ENCODE measurements at regions not wholly inside any gene's neighbourhood (a gene's known extent, or its start where the extent isn't known, plus 50 kb on each side); places are given as distances from the start of the nearest gene placed in this dataset.

- H3K27ac ChIP-seq, result no peak overlapping the region
These were observed 578.2 kb upstream of the SLITRK6 start for GRCh38 chr13:86377451-86377850.

GRCh38 chr13:86378628-86379027 lies 579.4 kb upstream of the SLITRK6 start:
- DNase-seq, result no peak
- peaks cover 4% of the 10 kb centered on the region for H3K9me3 ChIP-seq (ENCODE audit: low read depth)
- H3K4me2 ChIP-seq (ENCODE audit: unreplicated experiment), result no peak overlapping the region
- in situ Hi-C loops (cut with MboI), result no loop called here
- H3F3A ChIP-seq (ENCODE audit: insufficient read depth), result no peaks in the 10 kb centered on the region
- H3K9ac ChIP-seq, result no peak overlapping the region
- TF ChIP-seq EZH2 (IDR thresholded peaks at IDR 0.05; ENCODE audit: insufficient read depth, poor library complexity, severe bottlenecking), result no peak
- TF ChIP-seq EZH2phosphoT487 (IDR thresholded peaks at IDR 0.05; ENCODE audit: insufficient read depth, low read depth), result no peak
- no peaks in the 10 kb centered on the region for H4K20me1 ChIP-seq (ENCODE audit: insufficient read depth)
- H3K36me3 ChIP-seq (ENCODE audit: low read depth), result no peaks in the 10 kb centered on the region
- no peak overlapping the region for H2AFZ ChIP-seq
- no peaks in the 10 kb centered on the region for H3K27me3 ChIP-seq (replicated peaks; ENCODE audit: insufficient read depth)
- H3K9me2 ChIP-seq (ENCODE audit: insufficient read depth), result no peaks in the 10 kb centered on the region
- H3K4me1 ChIP-seq (ENCODE audit: insufficient read depth), result no peaks in the 10 kb centered on the region
- H3K4me3 ChIP-seq, result no peak overlapping the region
- H3K79me2 ChIP-seq (ENCODE audit: insufficient read depth), result no peaks in the 10 kb centered on the region
- no peak overlapping the region for H3K27ac ChIP-seq
- WGBS, 2 experiments (ENCODE audit: low coverage in 1 of 2, low lambda C conversion rate in 2 of 2, missing lambda C conversion rate in 2 of 2), result 35 to 37% methylated on average over 2 of the region's 2 CpGs

More at GRCh38 chr13:86377451-86377850, 578.2 kb upstream of the SLITRK6 start:
- Histone ChIP-seq H3K9ac (no peak overlapping the region), H3K9me3 (ENCODE audit: low read depth) (peaks cover 4% of the 10 kb centered on the region), H3K4me1 (ENCODE audit: insufficient read depth) (no peaks in the 10 kb centered on the region), H4K20me1 (ENCODE audit: insufficient read depth) (no peaks in the 10 kb centered on the region), H3K9me2 (ENCODE audit: insufficient read depth) (no peaks in the 10 kb centered on the region), H3K27me3 (replicated peaks; ENCODE audit: insufficient read depth) (no peaks in the 10 kb centered on the region), H3K36me3 (ENCODE audit: low read depth) (no peaks in the 10 kb centered on the region), H3K79me2 (ENCODE audit: insufficient read depth) (no peaks in the 10 kb centered on the region), H3K4me2 (ENCODE audit: unreplicated experiment) (no peak overlapping the region), H3F3A (ENCODE audit: insufficient read depth) (no peaks in the 10 kb centered on the region), H2AFZ (no peak overlapping the region), H3K4me3 (no peak overlapping the region)
- TF ChIP-seq EZH2phosphoT487 (IDR thresholded peaks at IDR 0.05; ENCODE audit: insufficient read depth, low read depth), result no peak
- TF ChIP-seq EZH2 (IDR thresholded peaks at IDR 0.05; ENCODE audit: insufficient read depth, poor library complexity, severe bottlenecking), result no peak
- in situ Hi-C loops (cut with MboI), result no loop called here
- 12 to 15% methylated on average over 2 of the region's 2 CpGs for WGBS, 2 experiments (ENCODE audit: low coverage in 1 of 2, low lambda C conversion rate in 2 of 2, missing lambda C conversion rate in 2 of 2)
- DNase-seq, result no peak

- H3K4me2 ChIP-seq (ENCODE audit: unreplicated experiment), result no peak overlapping the region
- no peaks in the 10 kb centered on the region for H3F3A ChIP-seq (ENCODE audit: insufficient read depth)
- no peak overlapping the region for H3K9ac ChIP-seq
- H3K79me2 ChIP-seq (ENCODE audit: insufficient read depth), result no peaks in the 10 kb centered on the region
- H4K20me1 ChIP-seq (ENCODE audit: insufficient read depth), result no peaks in the 10 kb centered on the region
- no peaks in the 10 kb centered on the region for H3K4me1 ChIP-seq (ENCODE audit: insufficient read depth)
- TF ChIP-seq EZH2phosphoT487 (IDR thresholded peaks at IDR 0.05; ENCODE audit: insufficient read depth, low read depth) (no peak), EZH2 (IDR thresholded peaks at IDR 0.05; ENCODE audit: insufficient read depth, poor library complexity, severe bottlenecking) (no peak)
- in situ Hi-C loops (cut with MboI), result no loop called here
- no peak overlapping the region for H3K27ac ChIP-seq
- no peak overlapping the region for H2AFZ ChIP-seq
- 34 to 45% methylated on average over 4 of the region's 4 CpGs for WGBS, 2 experiments (ENCODE audit: low coverage in 1 of 2, low lambda C conversion rate in 2 of 2, missing lambda C conversion rate in 2 of 2)
- DNase-seq, result no peak
- no peaks in the 10 kb centered on the region for H3K36me3 ChIP-seq (ENCODE audit: low read depth)
- H3K9me3 ChIP-seq (ENCODE audit: low read depth), result no peaks in the 10 kb centered on the region
- H3K4me3 ChIP-seq, result no peak overlapping the region
- no peaks in the 10 kb centered on the region for H3K27me3 ChIP-seq (replicated peaks; ENCODE audit: insufficient read depth)
- H3K9me2 ChIP-seq (ENCODE audit: insufficient read depth), result no peaks in the 10 kb centered on the region
These were observed 583.9 kb upstream of the SLITRK6 start for GRCh38 chr13:86383151-86383550.

- 15% methylated on average over 2 of the region's 2 CpGs for WGBS, 2 experiments (ENCODE audit: low coverage in 1 of 2, low lambda C conversion rate in 2 of 2, missing lambda C conversion rate in 2 of 2)
- no peaks in the 10 kb centered on the region for H3K4me1 ChIP-seq (ENCODE audit: insufficient read depth)
- H3F3A ChIP-seq (ENCODE audit: insufficient read depth), result no peaks in the 10 kb centered on the region
- TF ChIP-seq EZH2phosphoT487 (IDR thresholded peaks at IDR 0.05; ENCODE audit: insufficient read depth, low read depth), result no peak
- TF ChIP-seq EZH2 (IDR thresholded peaks at IDR 0.05; ENCODE audit: insufficient read depth, poor library complexity, severe bottlenecking), result no peak
- no peak for DNase-seq
- no peaks in the 10 kb centered on the region for H3K9me3 ChIP-seq (ENCODE audit: low read depth)
- H3K9me2 ChIP-seq (ENCODE audit: insufficient read depth), result no peaks in the 10 kb centered on the region
- H3K79me2 ChIP-seq (ENCODE audit: insufficient read depth), result no peaks in the 10 kb centered on the region
- no peak overlapping the region for H3K4me3 ChIP-seq
- no peaks in the 10 kb centered on the region for H3K27me3 ChIP-seq (replicated peaks; ENCODE audit: insufficient read depth)
- in situ Hi-C loops (cut with MboI), result no loop called here
- no peak overlapping the region for H3K9ac ChIP-seq
- no peaks in the 10 kb centered on the region for H3K36me3 ChIP-seq (ENCODE audit: low read depth)
- no peak overlapping the region for H2AFZ ChIP-seq
- no peaks in the 10 kb centered on the region for H4K20me1 ChIP-seq (ENCODE audit: insufficient read depth)
- H3K4me2 ChIP-seq (ENCODE audit: unreplicated experiment), result no peak overlapping the region
- H3K27ac ChIP-seq, result no peak overlapping the region
These were observed 584.3 kb upstream of the SLITRK6 start for GRCh38 chr13:86383561-86383960.

- no peaks in the 10 kb centered on the region for H4K20me1 ChIP-seq (ENCODE audit: insufficient read depth)
- no peaks in the 10 kb centered on the region for H3K79me2 ChIP-seq (ENCODE audit: insufficient read depth)
- H3K9ac ChIP-seq, result no peak overlapping the region
- H3K4me1 ChIP-seq (ENCODE audit: insufficient read depth), result no peaks in the 10 kb centered on the region
- no peak overlapping the region for H3K27ac ChIP-seq
- no peaks in the 10 kb centered on the region for H3K36me3 ChIP-seq (ENCODE audit: low read depth)
- 39 to 43% methylated on average over 1 of the region's 1 CpG for WGBS, 2 experiments (ENCODE audit: low coverage in 1 of 2, low lambda C conversion rate in 2 of 2, missing lambda C conversion rate in 2 of 2)
- in situ Hi-C loops (cut with MboI), result no loop called here
- H2AFZ ChIP-seq, result no peak overlapping the region
- no peak for TF ChIP-seq EZH2phosphoT487 (IDR thresholded peaks at IDR 0.05; ENCODE audit: insufficient read depth, low read depth)
- no peak for TF ChIP-seq EZH2 (IDR thresholded peaks at IDR 0.05; ENCODE audit: insufficient read depth, poor library complexity, severe bottlenecking)
- no peak overlapping the region for H3K4me3 ChIP-seq
- no peak overlapping the region for H3K4me2 ChIP-seq (ENCODE audit: unreplicated experiment)
- no peak for DNase-seq
- H3K9me3 ChIP-seq (ENCODE audit: low read depth), result no peaks in the 10 kb centered on the region
- no peaks in the 10 kb centered on the region for H3F3A ChIP-seq (ENCODE audit: insufficient read depth)
- no peaks in the 10 kb centered on the region for H3K27me3 ChIP-seq (replicated peaks; ENCODE audit: insufficient read depth)
- no peaks in the 10 kb centered on the region for H3K9me2 ChIP-seq (ENCODE audit: insufficient read depth)
These were observed 598.4 kb upstream of the SLITRK6 start for GRCh38 chr13:86397635-86398034.

Data from GM23248 (cell line).